PC-9 (cell line): ENCODE measurements at regions not wholly inside any gene's neighbourhood (a gene's known extent, or its start where the extent isn't known, plus 50 kb on each side); places are given as distances from the start of the nearest gene placed in this dataset.

ENCODE experiments used
- CTCF ChIP-seq: fragments of 200-600 bp; sonication (generic); conservative IDR thresholded peaks from 2 replicates; pipeline ENCODE4 v1.6.1; 2017; ENCODE audit warnings: mixed run types, antibody characterized with exemption, mild to moderate bottlenecking, moderate library complexity
- EZH2 ChIP-seq: fragments of 200-600 bp; sonication (generic); IDR thresholded peaks from 2 replicates; pipeline ENCODE4 v1.8.0; 2017; ENCODE audit warnings: antibody characterized with exemption, low read depth

DNA sequence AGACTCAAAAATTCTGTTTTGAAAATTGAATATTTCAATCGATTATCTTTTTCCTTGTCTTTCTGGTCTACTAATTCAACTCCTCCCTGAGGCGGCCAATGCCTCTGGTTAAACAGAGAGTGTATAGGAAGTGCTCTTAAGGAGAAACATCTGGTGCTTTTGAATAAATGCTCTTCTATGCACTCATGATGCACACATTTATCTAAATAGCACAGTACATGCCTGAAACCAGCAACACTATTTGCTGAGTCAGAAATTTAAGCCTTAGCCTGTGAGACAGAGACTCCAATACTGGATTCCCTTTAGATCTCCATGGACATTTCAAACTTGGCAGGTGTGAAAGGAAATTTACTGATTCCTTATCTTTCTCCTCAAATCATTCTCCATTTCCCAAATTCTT is 118.6 kb downstream of the SLIT2 start:
- no peak for TF ChIP-seq CTCF
- no peak for TF ChIP-seq EZH2
